ENCODE measurements at regions not wholly inside any gene's neighbourhood (a gene's known extent, or its start where the extent isn't known, plus 50 kb on each side); places are given as distances from the start of the nearest gene placed in this dataset.

DNA sequence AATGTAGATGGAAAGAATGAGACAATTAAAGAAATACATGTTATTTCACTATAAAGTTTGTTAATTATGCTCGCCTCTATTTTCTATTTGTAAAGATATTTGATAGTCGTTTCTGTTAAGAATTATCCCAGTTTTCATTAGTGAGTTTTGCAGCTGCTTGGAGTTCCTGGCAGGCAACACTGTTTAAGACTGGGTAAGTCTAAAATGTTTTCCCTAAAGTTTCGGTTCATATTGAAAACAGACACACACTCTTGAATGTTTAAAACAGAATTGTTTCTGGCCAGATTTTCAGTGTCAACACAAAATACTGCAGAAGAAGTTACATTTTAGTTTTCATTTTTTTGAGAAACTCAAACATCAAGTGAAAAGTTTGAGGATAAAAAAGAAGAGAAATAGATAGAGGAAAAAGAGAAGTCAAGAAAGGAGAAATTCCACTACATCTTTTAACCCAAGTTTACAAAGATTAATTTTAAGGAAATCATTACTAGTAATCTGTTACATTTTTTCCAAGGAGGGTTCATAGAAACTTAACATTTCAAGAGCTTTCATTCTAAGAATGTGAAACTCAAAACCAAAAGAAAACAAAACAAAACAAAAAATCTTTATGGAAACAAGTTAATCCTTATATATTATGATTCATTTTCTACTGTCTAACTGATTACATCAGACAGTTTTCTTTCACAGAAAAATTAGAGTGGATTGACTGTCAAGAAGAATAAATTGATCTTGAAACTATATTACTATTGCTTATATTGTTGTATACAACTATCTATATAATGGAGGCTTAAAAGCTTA, 305.5 kb downstream of the FAT4 start:
- no peaks in the 10 kb centered on the region for H3K36me3 ChIP-seq (ENCODE audit: low read depth)
- no peaks in the 10 kb centered on the region for H3K4me1 ChIP-seq (ENCODE audit: low read depth)
- H3K9me3 ChIP-seq: no peaks in the 10 kb centered on the region
- ATAC-seq: no peak
- no peak overlapping the region for H3K4me3 ChIP-seq
- intact Hi-C loops (cut with DNase I, micrococcal nuclease): no loop called here
- no peak for DNase-seq
- TF ChIP-seq, protein P1, sequence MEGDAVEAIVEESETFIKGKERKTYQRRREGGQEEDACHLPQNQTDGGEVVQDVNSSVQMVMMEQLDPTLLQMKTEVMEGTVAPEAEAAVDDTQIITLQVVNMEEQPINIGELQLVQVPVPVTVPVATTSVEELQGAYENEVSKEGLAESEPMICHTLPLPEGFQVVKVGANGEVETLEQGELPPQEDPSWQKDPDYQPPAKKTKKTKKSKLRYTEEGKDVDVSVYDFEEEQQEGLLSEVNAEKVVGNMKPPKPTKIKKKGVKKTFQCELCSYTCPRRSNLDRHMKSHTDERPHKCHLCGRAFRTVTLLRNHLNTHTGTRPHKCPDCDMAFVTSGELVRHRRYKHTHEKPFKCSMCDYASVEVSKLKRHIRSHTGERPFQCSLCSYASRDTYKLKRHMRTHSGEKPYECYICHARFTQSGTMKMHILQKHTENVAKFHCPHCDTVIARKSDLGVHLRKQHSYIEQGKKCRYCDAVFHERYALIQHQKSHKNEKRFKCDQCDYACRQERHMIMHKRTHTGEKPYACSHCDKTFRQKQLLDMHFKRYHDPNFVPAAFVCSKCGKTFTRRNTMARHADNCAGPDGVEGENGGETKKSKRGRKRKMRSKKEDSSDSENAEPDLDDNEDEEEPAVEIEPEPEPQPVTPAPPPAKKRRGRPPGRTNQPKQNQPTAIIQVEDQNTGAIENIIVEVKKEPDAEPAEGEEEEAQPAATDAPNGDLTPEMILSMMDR (IDR thresholded peaks at IDR 0.05): no peak

DNA sequence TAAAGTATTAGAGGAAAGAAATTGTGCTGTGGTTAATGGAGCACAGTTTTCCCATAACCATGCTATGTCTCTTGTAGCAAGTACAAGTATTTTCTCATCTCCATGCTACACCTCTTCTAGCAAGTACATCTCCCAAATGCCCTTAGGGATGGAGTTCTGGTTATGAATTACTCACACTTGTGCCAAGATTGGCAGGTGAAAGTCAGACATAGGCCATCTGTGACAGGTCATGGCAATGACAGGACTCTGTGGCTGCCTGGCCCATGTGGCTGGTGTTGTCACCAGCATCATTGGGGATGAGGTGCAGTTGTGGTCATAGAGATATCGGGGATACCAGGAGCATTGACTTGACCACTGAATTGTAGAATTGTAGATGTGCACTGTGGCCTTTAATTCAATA, 310.2 kb downstream of the FAT4 start:
- DNase-seq (no peak), ATAC-seq (no peak)
- intact Hi-C loops (cut with DNase I, micrococcal nuclease): no loop called here
- TF ChIP-seq, protein P1 (IDR thresholded peaks at IDR 0.05): no peak
- Histone ChIP-seq H3K4me3 (no peak overlapping the region), H3K4me1 (ENCODE audit: low read depth) (no peaks in the 10 kb centered on the region), H3K9me3 (no peaks in the 10 kb centered on the region), H3K36me3 (ENCODE audit: low read depth) (no peaks in the 10 kb centered on the region)

DNA sequence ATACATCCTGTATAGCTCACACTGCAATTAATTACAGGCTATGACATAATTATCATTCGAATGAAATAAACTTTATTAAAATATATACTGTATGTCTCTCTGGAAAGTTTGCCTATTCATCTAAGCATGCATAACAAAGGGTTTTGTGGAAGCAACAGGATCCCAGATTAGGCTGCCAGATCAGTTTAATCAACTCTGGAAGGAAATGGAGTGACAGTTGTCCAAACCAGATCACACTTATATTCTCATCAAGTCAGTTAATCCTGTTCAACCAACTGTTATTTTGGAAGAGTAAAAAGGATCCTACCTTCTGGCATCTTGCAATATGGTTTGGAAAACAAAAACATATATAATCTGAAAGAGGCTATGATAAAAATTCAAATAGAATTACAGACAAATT, 312.2 kb downstream of the FAT4 start:
- H3K36me3 ChIP-seq (ENCODE audit: low read depth): no peaks in the 10 kb centered on the region
- intact Hi-C loops (cut with DNase I, micrococcal nuclease): no loop called here
- no peaks in the 10 kb centered on the region for H3K4me1 ChIP-seq (ENCODE audit: low read depth)
- H3K4me3 ChIP-seq: no peak overlapping the region
- H3K9me3 ChIP-seq: no peaks in the 10 kb centered on the region
- TF ChIP-seq, protein P1 (IDR thresholded peaks at IDR 0.05): no peak
- DNase-seq (no peak), ATAC-seq (no peak)

DNA sequence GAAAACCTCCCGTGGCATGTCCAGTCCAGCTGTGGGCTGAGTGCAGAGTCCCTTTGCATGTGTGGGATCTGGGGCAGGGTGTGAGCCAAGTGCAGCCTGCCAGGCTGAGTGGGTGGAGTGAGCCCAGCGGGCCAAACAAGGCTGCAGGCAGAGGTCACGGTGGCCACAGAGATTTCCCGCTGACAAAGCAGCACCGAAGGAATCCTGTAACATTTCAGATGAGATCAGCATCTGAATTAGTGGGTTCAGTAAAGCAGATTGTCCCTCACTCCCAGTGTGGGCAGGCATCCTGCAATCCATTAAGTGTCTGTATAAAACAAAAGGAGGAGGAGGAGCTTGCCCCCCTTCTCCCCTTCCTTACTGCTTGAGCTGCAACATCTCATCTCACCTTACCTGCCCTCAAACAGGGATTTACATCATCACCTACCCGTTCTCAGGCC, 324.4 kb downstream of the FAT4 start:
- Histone ChIP-seq H3K4me3 (no peak overlapping the region), H3K9me3 (no peaks in the 10 kb centered on the region), H3K4me1 (ENCODE audit: low read depth) (no peaks in the 10 kb centered on the region), H3K36me3 (ENCODE audit: low read depth) (no peaks in the 10 kb centered on the region)
- TF ChIP-seq, protein P1 (IDR thresholded peaks at IDR 0.05): no peak
- intact Hi-C loops (cut with DNase I, micrococcal nuclease): no loop called here
- DNase-seq (no peak), ATAC-seq (no peak)

DNA sequence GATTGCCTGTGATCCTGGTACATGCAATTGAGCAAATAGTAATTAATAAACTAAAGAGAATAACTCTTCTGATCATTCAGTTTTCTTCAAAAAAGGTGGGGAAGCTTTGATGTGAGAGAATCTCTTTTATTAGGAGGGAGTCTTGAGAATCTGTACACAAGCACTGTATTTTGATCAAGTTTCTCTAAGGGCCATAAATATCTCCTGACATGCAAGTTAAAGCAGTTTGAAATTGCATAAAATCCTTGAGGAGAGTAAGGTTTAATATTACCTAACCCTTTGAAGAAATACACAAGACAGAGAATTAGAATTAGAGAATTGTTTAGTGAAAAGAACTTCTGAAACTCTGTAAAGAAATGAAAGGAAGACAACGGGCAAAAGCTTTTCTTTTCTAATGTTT, 326.9 kb downstream of the FAT4 start:
- TF ChIP-seq, protein P1 (IDR thresholded peaks at IDR 0.05): no peak
- intact Hi-C loops (cut with DNase I, micrococcal nuclease): no loop called here
- Histone ChIP-seq H3K36me3 (ENCODE audit: low read depth) (no peaks in the 10 kb centered on the region), H3K9me3 (no peaks in the 10 kb centered on the region), H3K4me1 (ENCODE audit: low read depth) (no peaks in the 10 kb centered on the region), H3K4me3 (no peak overlapping the region)
- DNase-seq (no peak), ATAC-seq (no peak)
